H1 (cell line): ENCODE measurements at regions not wholly inside any gene's neighbourhood (a gene's known extent, or its start where the extent isn't known, plus 50 kb on each side); places are given as distances from the start of the nearest gene placed in this dataset.

Experiments
- CTCF ChIA-PET: fragments of 300-600 bp; sonication (Branson Sonifier 250); formaldehyde crosslinking; loops from one replicate; lab custom pipeline; 2021; ENCODE audit not compliant: partially characterized antibody; lab: Charles Lee
- POLR2A ChIA-PET: fragments of 300-600 bp; sonication (Branson Sonifier 250); formaldehyde crosslinking; loops from one replicate; lab custom pipeline; 2021; ENCODE audit warnings: inconsistent platforms; ENCODE audit not compliant: partially characterized antibody; lab: Charles Lee
- DNase-seq, 2 experiments: peaks; one replicate each; pipeline versions ENCODE4 v3.0.0 to v3.0.0-alpha.2; 2010 to 2022; ENCODE audit warnings: low spot score in 2 of 2, low read depth in 1 of 2, mixed read lengths in 1 of 2
- FAIRE-seq: peaks from 2 replicates; lab custom pipeline; 2011; peaks lifted over from hg19 to GRCh38; lab: Jason Lieb, UNC
- H2AFZ ChIP-seq: 2 replicates; pipeline ENCODE4 v1.8.1; 2012; ENCODE audit warnings: low read length, inconsistent platforms
- H2AK5ac ChIP-seq: 2 replicates; pipeline ENCODE4 v1.6.1; 2013; ENCODE audit warnings: low read depth, low read length
- H2BK120ac ChIP-seq: replicated peaks from 2 replicates; pipeline ENCODE3; 2013; ENCODE audit warnings: low read depth, low read length, inconsistent platforms
- H2BK12ac ChIP-seq: 2 replicates; pipeline ENCODE4 v1.6.1; 2013; ENCODE audit warnings: low read depth, low read length
- H2BK15ac ChIP-seq: 2 replicates; pipeline ENCODE4 v1.6.1; 2013; ENCODE audit warnings: low read length
- H2BK20ac ChIP-seq: 2 replicates; pipeline ENCODE4 v1.6.1; 2013; ENCODE audit warnings: low read length
- H2BK5ac ChIP-seq: 2 replicates; pipeline ENCODE4 v1.6.1; 2013; ENCODE audit warnings: low read depth, low read length
- H3K14ac ChIP-seq: 2 replicates; pipeline ENCODE4 v1.6.1; 2013; ENCODE audit warnings: inconsistent platforms; ENCODE audit not compliant: insufficient read length
- H3K18ac ChIP-seq: 2 replicates; pipeline ENCODE4 v1.6.1; 2013; ENCODE audit warnings: low read length; ENCODE audit errors: extremely low read depth
- H3K23ac ChIP-seq: 2 replicates; pipeline ENCODE4 v1.6.1; 2013; ENCODE audit warnings: inconsistent platforms; ENCODE audit not compliant: insufficient read length
- H3K23me2 ChIP-seq: 2 replicates; pipeline ENCODE4 v1.6.1; 2013; ENCODE audit warnings: low read depth, low read length
- H3K27ac ChIP-seq: 2 replicates; pipeline ENCODE4 v1.6.1; 2011; ENCODE audit warnings: low read depth, low read length, inconsistent platforms
- H3K27me3 ChIP-seq, 4 experiments: replicated peaks in 1 of 4; 1 replicate in 1 of 4; 2 replicates in 3 of 4; pipeline versions ENCODE4 v1.6.1 to v1.8.1; 2011 to 2013; ENCODE audit warnings: low read length in 3 of 4, mild to moderate bottlenecking in 3 of 4, inconsistent platforms in 2 of 4, mixed read lengths in 2 of 4, moderate library complexity in 1 of 4; ENCODE audit not compliant: control insufficient read depth in 3 of 4, insufficient read depth in 3 of 4; ENCODE audit errors: extremely low read depth in 1 of 4
- H3K36me3 ChIP-seq, 4 experiments: 2 replicates each; pipeline versions ENCODE4 v1.6.1 to v1.8.1; 2011 to 2013; ENCODE audit warnings: mild to moderate bottlenecking in 4 of 4, low read length in 3 of 4, moderate library complexity in 2 of 4, control low read depth in 1 of 4, inconsistent platforms in 1 of 4; ENCODE audit not compliant: insufficient read depth in 4 of 4, control insufficient read depth in 2 of 4
- H3K4ac ChIP-seq: replicated peaks from 2 replicates; pipeline ENCODE3; 2013; ENCODE audit warnings: low read length, low read depth, mixed read lengths, inconsistent platforms; ENCODE audit not compliant: insufficient read length
- H3K4me1 ChIP-seq, 4 experiments: replicated peaks in 1 of 4; 1 replicate in 1 of 4; 2 replicates in 3 of 4; pipeline versions ENCODE4 v1.6.1 to v1.8.1; 2011 to 2013; ENCODE audit warnings: low read length in 3 of 4, inconsistent platforms in 2 of 4, mixed read lengths in 1 of 4; ENCODE audit not compliant: insufficient read depth in 4 of 4, control insufficient read depth in 3 of 4
- H3K4me2 ChIP-seq, 2 experiments: 2 replicates each; pipeline versions ENCODE4 v1.6.1 to v1.8.1; 2011 to 2013; ENCODE audit warnings: low read depth in 2 of 2, low read length in 2 of 2, control low read depth in 1 of 2, inconsistent platforms in 1 of 2, mild to moderate bottlenecking in 1 of 2; ENCODE audit not compliant: insufficient read depth in 1 of 2
- H3K4me3 ChIP-seq, 4 experiments: fragments of 200-600, 300-600 bp in 1 of 4; sonication (generic), shearing (Covaris generic), sonication (Bioruptor Twin) in 1 of 4; 2 replicates each; pipeline versions ENCODE4 v1.5.1 to v1.8.1; 2011 to 2016; ENCODE audit warnings: low read length in 4 of 4, low read depth in 3 of 4, control low read depth in 2 of 4, inconsistent platforms in 2 of 4, mild to moderate bottlenecking in 2 of 4, mixed read lengths in 1 of 4, moderate library complexity in 1 of 4; ENCODE audit not compliant: insufficient read depth in 2 of 4; ENCODE audit errors: extremely low read depth in 1 of 4
- H3K56ac ChIP-seq: replicated peaks from 2 replicates; pipeline ENCODE3; 2013; ENCODE audit warnings: low read depth, mild to moderate bottlenecking, mixed read lengths, low read length, inconsistent platforms; ENCODE audit not compliant: insufficient read length
- H3K79me1 ChIP-seq: 2 replicates; pipeline ENCODE4 v1.6.1; 2013; ENCODE audit warnings: low read depth, low read length, control low read depth
- H3K79me2 ChIP-seq, 2 experiments: 2 replicates each; pipeline versions ENCODE4 v1.6.1 to v1.8.1; 2012 to 2013; ENCODE audit warnings: low read length in 2 of 2, mild to moderate bottlenecking in 2 of 2, inconsistent platforms in 1 of 2; ENCODE audit not compliant: insufficient read depth in 2 of 2, control insufficient read depth in 1 of 2
- H3K9ac ChIP-seq, 4 experiments: replicated peaks in 1 of 4; 1 replicate in 1 of 4; 2 replicates in 3 of 4; pipeline versions ENCODE4 v1.6.1 to v1.8.1; 2011 to 2013; ENCODE audit warnings: low read depth in 3 of 4, low read length in 3 of 4, control low read depth in 2 of 4, mild to moderate bottlenecking in 2 of 4, moderate library complexity in 2 of 4, inconsistent platforms in 1 of 4; ENCODE audit errors: extremely low read depth in 1 of 4
- H3K9me3 ChIP-seq, 2 experiments: 2 replicates each; pipeline versions ENCODE4 v1.6.1 to v1.8.1; 2012 to 2013; ENCODE audit warnings: mild to moderate bottlenecking in 2 of 2, moderate library complexity in 2 of 2, control low read depth in 1 of 2, inconsistent platforms in 1 of 2, low read depth in 1 of 2, low read length in 1 of 2, mixed read lengths in 1 of 2; ENCODE audit not compliant: insufficient read depth in 2 of 2
- H4K20me1 ChIP-seq, 2 experiments: replicated peaks in 1 of 2; 2 replicates each; pipeline versions ENCODE3 to v1.8.1; 2011 to 2013; ENCODE audit warnings: inconsistent platforms in 2 of 2, low read length in 2 of 2, mild to moderate bottlenecking in 1 of 2; ENCODE audit not compliant: insufficient read depth in 2 of 2, control insufficient read depth in 1 of 2
- H4K5ac ChIP-seq: 2 replicates; pipeline ENCODE4 v1.6.1; 2013; ENCODE audit warnings: low read length, low read depth, mixed read lengths, inconsistent platforms; ENCODE audit not compliant: insufficient read length
- H4K8ac ChIP-seq: 2 replicates; pipeline ENCODE4 v1.8.0; 2013; ENCODE audit warnings: mild to moderate bottlenecking, moderate library complexity, low read length, inconsistent platforms; ENCODE audit not compliant: insufficient read depth; ENCODE audit errors: extremely low read depth
- H4K91ac ChIP-seq: replicated peaks from 2 replicates; pipeline ENCODE3; 2013; ENCODE audit warnings: low read length, mixed read lengths, inconsistent platforms; ENCODE audit not compliant: insufficient read length
- CEBPB ChIP-seq: IDR thresholded peaks from 2 replicates; pipeline ENCODE4 v1.6.1; 2012; ENCODE audit warnings: low read depth, low read length
- GABPA ChIP-seq: IDR thresholded peaks from 2 replicates; pipeline ENCODE4 v1.6.1; 2011; ENCODE audit warnings: mild to moderate bottlenecking, low read length, moderate library complexity, borderline replicate concordance; ENCODE audit not compliant: insufficient read depth
- SP4 ChIP-seq: IDR thresholded peaks from 2 replicates; pipeline ENCODE4 v1.6.1; 2012; ENCODE audit warnings: low read length, inconsistent platforms
- WGBS, 2 experiments: shearing (Covaris generic) in 1 of 2; methylation state at CpG; one replicate each; pipeline versions ENCODE4 v1.1.6 to v1.1.7; 2013 to 2015; ENCODE audit warnings: low lambda C conversion rate in 2 of 2, mixed read lengths in 2 of 2, inconsistent platforms in 1 of 2, low coverage in 1 of 2, missing lambda C conversion rate in 1 of 2; ENCODE audit not compliant: insufficient replicate concordance in 2 of 2, insufficient coverage in 1 of 2, insufficient read length in 1 of 2; ENCODE audit errors: extremely low coverage in 1 of 2, missing lambda C conversion rate in 1 of 2; 5-methylcytosine and 5-hydroxymethylcytosine counted together

DNA sequence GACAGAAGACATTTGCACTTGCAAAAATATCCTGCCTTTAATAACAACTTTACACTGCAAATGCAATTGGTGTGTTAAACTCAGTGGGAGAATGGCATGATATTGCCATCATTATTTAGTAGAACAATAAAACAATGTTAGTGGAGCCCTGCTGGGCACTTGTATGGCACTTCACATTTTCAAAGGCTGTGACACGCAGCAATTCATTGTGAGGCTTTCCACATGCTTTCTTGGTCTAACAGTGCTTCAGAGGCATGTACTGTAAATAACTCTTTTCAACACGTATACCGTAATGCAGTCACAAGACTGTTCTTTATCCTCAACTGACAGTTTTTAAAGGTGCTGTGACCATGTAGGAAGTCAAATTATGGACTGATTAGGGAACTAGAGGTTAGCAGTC lies 155.5 kb upstream of the EPB41L4A start:
- Histone ChIP-seq H2BK120ac (no peak overlapping the region), H3K18ac (no peak overlapping the region), H3K23me2 (no peaks in the 10 kb centered on the region), H3K9ac (no peak overlapping the region), H3K23ac (no peak overlapping the region), H2AK5ac (no peak overlapping the region), H3K27ac (no peak overlapping the region), H4K20me1 (no peaks in the 10 kb centered on the region), H3K27me3 (no peaks in the 10 kb centered on the region), H2BK5ac (no peak overlapping the region), H3K4me2 (no peak overlapping the region), H2BK12ac (no peak overlapping the region), H3K14ac (no peak overlapping the region), H3K9me3 (peaks cover 3 to 6% of the 10 kb centered on the region in 2 experiments; a peak in 1 of 4 replicates), H3K56ac (no peak overlapping the region), H3K79me1 (no peaks in the 10 kb centered on the region), H2BK15ac (no peak overlapping the region), H3K4ac (no peak overlapping the region), H3K79me2 (no peaks in the 10 kb centered on the region), H2AFZ (no peak overlapping the region), H4K5ac (no peak overlapping the region)
- 91% methylated on average over 3 of the region's 3 CpGs; no CpG with 5 or more reads in 1 of the 2 experiments for WGBS, 2 experiments
- no peak for FAIRE-seq
- POLR2A ChIA-PET = no interaction called here
- CTCF ChIA-PET = no interaction called here
- no peak for DNase-seq
- TF ChIP-seq GABPA = no peak
- TF ChIP-seq CEBPB = no peak
- no peak for TF ChIP-seq SP4
- TF ChIP-seq, all 59 proteins: peak for 0
- no peaks in the 10 kb centered on the region for H3K36me3 ChIP-seq
- H3K4me3 ChIP-seq = no peak overlapping the region
- no peaks in the 10 kb centered on the region for H3K4me1 ChIP-seq
- no peak overlapping the region for H2BK20ac ChIP-seq
- H4K8ac ChIP-seq = no peak overlapping the region
- H4K91ac ChIP-seq = no peak overlapping the region
